SKM-1 treated with dmso at 0.1 percent for 144 hours (cell line): ENCODE measurements at regions not wholly inside any gene's neighbourhood (a gene's known extent, or its start where the extent isn't known, plus 50 kb on each side); places are given as distances from the start of the nearest gene placed in this dataset.
"Not testable (repeated sequence)": the region's sequence is repeated elsewhere in the genome, so short reads cannot be mapped to it uniquely, and the experiment has no call there.

Experiments used
- DNase-seq: peaks from one replicate; lab custom pipeline; 2025; ENCODE audit not compliant: unreplicated experiment; lab: John Stamatoyannopoulos, UW

DNA sequence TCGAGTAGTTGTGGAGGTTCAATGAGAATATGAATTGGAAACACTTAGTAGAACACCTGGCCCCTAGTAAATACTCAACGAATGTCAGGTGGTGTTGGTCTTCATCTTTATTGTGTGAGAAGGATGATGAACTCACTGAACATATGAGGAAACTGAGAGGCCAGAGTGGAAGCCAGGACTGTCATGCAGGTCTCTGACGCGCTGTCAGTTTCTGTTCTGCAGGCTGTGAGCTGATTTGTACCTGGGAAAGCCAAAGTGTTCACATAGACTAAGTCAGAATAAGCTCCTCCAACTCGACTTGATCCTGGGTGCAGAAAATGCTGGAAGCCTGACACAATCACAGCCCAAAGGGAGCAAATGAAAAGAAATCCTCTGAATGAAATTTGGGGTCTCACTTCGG is 222.2 kb downstream of the LY86 start:
- no peak for DNase-seq

GRCh38 chr6:6811128-6812009 is 222.8 kb downstream of the LY86 start:
- no peak for DNase-seq

GRCh38 chr6:6812427-6812826 is 223.9 kb downstream of the LY86 start:
- DNase-seq = no peak

- DNase-seq = no peak
These were observed 227.2 kb downstream of the LY86 start for GRCh38 chr6:6815732-6816131.

DNA sequence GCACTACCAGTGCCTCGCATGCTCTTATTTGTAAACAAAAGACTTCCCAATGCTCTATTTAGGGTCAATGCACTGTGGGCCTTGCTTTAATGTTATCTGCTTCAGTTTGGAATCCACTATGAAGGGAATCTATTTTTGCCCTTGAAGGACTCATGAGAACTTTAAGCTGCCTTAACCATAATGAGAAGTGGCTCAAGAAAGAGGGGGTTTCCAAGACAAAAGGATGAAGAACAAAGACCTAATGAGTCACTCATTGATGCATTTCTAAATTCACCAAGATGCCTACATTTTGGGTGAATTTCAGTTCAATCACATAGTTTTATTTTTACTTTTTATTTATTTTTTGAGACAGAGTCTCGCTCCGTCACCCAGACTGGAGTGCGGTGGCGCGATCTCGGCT is 228.2 kb downstream of the LY86 start:
- no peak for DNase-seq

DNA sequence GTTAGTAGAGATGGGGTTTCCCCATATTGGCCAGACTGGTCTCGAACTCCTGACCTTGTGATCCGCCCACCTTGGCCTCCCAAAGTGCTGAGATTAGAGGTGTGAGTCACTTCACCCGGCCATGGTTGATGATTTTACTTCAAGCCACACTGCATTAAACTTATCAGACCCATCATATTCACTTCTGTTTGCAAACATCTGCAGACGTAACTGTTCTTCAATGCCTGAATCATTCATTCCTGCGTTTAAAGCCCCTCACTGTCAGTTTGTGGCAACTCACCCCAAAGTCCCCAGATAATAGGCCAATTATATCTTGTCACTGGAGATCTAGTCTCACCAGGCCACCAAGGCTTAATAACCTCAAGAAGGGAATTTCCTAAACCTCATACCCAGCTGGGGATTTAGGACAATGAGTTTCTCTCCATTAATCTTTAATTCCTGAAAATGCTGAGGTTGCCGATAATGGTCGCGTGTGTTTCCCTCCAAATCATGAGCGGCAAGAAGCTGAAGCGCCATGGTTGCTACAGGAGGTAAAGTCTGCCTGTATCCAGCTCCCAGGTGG is 229.6 kb downstream of the LY86 start:
- DNase-seq = no peak

DNA sequence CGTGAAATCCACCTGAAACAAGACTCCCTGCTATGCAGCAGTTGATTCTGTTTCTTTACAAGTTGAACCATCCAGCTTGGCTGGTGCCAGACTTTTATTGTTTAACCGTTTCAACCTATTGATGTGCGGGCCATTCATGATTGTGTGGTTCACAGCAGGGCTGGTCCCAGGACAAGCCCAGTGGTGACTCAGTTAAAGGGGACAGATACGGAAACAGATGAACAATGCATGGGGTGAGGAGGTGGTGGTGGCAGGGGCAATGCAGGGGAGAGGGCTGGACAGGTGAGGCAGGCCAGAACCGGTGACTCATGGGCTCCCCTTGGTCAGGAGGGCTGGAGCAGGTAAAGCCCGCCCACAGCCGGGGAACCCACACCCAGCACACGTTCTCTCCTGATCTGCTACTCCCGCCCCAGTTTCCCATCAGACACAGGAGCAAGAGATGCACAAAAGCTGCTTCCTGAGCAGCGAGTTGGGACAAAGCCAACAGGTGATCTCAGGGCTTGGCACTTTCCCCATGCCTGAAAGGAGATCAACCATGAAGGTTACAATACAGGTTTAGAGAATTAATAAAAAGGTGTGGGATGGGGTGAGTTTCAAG is 232.2 kb downstream of the LY86 start:
- no peak for DNase-seq

GRCh38 chr6:6821639-6822261 is 233.2 kb downstream of the LY86 start:
- DNase-seq = no peak

DNA sequence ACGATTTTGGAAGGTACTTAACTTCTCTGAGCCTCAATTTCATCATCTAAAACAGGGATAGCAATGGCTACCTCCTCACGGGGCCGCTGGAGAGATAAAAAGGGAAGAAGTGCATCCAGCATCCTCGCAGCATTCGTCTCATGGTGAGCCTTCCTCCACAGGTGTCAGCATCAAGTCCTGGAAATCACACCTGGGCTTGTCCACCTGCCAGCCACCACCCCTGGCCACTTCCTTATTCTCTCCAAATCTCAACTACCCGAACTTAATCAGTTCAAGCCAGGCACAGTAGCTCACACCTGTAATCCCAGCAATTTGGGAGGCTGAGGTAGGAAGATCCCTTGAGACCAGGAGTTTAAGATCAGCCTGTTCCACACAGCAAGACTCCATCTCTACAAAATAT is 234.5 kb downstream of the LY86 start:
- no peak for DNase-seq

- peak; percentile 52 for DNase-seq
These were observed 235.2 kb downstream of the LY86 start for GRCh38 chr6:6823568-6824224.

DNA sequence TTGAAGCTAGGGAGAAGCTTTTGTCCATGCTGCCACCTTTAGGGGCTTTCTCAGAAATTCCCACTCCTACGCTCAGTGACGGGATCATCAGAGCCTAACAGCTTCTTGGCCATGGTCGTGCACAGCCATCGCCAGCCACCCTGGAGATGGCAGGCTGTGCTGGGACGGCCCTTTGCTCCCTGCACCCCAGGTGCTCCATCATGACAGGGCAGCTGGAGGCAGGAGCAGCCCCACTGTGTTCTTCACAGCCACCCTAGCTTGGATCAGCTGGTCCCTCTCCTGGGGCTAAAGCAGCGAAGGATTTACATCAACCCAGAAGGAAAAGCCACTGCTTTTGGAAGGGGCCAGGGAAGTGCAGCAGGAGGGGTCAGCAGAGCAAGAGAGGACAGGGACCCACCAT is 235.9 kb downstream of the LY86 start:
- DNase-seq = no peak

DNA sequence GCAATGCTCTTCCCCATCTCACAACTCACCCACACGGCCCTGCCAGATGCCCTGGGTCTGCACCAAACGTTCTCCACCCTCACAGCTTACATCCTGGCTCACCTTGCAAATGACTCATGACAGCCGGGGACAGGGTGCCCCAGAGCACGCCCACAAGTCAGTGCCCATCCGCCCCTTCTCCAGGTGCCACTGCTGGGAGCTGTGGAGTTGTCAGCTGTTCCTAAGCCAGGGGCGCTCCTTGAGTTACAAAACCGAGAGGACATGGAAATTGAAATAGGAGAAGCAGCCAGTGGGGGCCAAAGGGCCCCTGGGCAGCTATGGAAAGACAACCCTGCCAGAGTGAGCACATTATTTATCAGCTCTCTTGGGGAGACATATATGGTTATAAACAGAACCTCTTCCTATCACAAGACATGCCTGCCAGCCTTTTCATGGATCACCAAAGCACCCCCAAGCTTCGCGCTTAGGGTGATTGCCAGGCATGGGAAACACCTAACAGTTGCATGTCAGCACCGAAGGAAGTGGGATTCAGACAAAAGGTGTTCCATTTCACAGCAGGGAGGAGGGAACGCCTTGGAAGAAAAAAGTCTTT is 236.8 kb downstream of the LY86 start:
- no peak for DNase-seq

GRCh38 chr6:6826095-6826901 is 237.8 kb downstream of the LY86 start:
- DNase-seq = peak; percentile 68

DNA sequence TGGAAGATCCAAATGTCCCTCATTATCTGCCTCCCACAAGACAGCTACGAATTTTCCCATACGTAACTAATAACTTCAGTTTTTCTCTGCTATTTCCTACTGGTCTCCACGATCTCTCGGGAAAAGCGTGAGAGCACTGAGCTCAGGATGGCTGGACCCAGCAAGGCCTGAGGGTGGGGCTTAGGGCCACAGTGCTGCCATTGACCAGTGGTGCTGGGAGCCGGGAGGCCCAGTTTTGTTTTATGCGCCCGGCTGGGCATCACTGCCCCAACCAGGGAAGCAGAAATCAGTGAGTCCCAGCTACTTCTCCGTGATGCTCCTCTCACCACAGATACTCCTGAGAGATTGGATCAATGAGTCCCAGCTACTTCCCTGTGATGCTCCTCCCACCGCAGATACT is 238.4 kb downstream of the LY86 start:
- no peak for DNase-seq

- DNase-seq = no peak
These were observed 241.6 kb downstream of the LY86 start for GRCh38 chr6:6829872-6830685.

DNA sequence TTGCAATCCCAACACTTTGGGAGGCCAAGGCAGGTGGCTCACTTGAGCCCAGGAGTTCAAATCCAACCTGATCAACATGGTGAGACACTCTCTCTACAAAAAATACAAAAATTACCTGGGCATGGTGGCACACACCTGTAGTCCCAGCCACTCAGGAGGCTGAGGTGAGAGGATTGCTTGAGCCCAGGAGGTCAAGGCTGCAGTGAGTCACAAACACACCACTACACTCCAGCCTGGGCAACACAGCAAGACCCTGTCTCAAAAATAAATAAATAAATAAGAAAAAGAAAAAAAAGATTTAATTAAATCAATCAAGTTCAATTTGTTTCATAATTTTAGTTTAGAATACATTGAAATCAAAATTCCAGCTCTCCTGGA is 242.2 kb downstream of the LY86 start:
- DNase-seq = not testable (repeated sequence)

DNA sequence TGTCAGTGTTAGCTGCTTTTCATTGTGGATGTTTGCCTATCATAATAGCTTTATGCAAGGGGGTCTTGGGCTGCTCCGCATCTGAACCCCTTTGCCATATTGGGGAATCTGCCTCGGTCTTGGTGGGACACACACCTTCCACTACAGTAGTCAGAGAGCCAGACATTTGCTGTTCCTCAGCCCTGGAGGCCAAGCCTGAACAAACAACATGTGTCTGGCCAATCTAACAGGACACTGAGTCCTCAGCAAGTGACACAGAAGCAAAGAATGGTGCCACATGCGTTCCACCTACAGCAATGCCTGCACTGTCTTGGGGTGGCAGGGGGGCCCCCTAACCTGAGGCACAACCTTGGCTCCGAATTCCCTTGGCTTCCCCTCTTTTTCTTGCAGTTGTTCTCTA is 243.9 kb downstream of the LY86 start:
- no peak for DNase-seq

GRCh38 chr6:6834356-6835222 is 246.1 kb downstream of the LY86 start:
- DNase-seq = no peak

- no peak for DNase-seq
These were observed 246.6 kb downstream of the LY86 start for GRCh38 chr6:6835223-6835503.
